NT2/D1 (cell line): ENCODE measurements at regions not wholly inside any gene's neighbourhood (a gene's known extent, or its start where the extent isn't known, plus 50 kb on each side); places are given as distances from the start of the nearest gene placed in this dataset.

Source experiments
- DNase-seq: peaks from one replicate; pipeline ENCODE4 v3.0.0-alpha.2; 2011; ENCODE audit warnings: low read depth, low spot score
- H3K27me3 ChIP-seq: 2 replicates; pipeline ENCODE4 v1.6.0; 2011; ENCODE audit warnings: mild to moderate bottlenecking; ENCODE audit not compliant: insufficient read length, insufficient read depth
- H3K36me3 ChIP-seq: 2 replicates; pipeline ENCODE4 v1.6.1; 2011; ENCODE audit warnings: mild to moderate bottlenecking, low read length, mixed read lengths; ENCODE audit not compliant: insufficient read depth, insufficient read length
- H3K4me1 ChIP-seq: 2 replicates; pipeline ENCODE4 v1.5.1; 2011; ENCODE audit not compliant: insufficient read depth, insufficient read length
- H3K4me3 ChIP-seq: 2 replicates; pipeline ENCODE4 v1.5.1; 2011; ENCODE audit warnings: low read depth; ENCODE audit not compliant: insufficient read length
- H3K9ac ChIP-seq: 2 replicates; pipeline ENCODE4 v1.6.0; 2011; ENCODE audit warnings: low read depth; ENCODE audit not compliant: insufficient read length
- H3K9me3 ChIP-seq: 2 replicates; pipeline ENCODE4 v1.5.1; 2011; ENCODE audit warnings: mild to moderate bottlenecking, low read length; ENCODE audit not compliant: insufficient read depth
- SUZ12 ChIP-seq: IDR thresholded peaks from 2 replicates; pipeline ENCODE4 v1.6.1; 2011; ENCODE audit not compliant: insufficient read length, insufficient read depth; ENCODE audit errors: extremely low read depth
- YY1 ChIP-seq: IDR thresholded peaks from 2 replicates; pipeline ENCODE4 v1.6.1; 2011; ENCODE audit not compliant: insufficient read length, insufficient read depth
- ZNF274 ChIP-seq: IDR thresholded peaks from 2 replicates; pipeline ENCODE4 v1.6.1; 2011; ENCODE audit warnings: mild to moderate bottlenecking, low read depth, low read length

DNA sequence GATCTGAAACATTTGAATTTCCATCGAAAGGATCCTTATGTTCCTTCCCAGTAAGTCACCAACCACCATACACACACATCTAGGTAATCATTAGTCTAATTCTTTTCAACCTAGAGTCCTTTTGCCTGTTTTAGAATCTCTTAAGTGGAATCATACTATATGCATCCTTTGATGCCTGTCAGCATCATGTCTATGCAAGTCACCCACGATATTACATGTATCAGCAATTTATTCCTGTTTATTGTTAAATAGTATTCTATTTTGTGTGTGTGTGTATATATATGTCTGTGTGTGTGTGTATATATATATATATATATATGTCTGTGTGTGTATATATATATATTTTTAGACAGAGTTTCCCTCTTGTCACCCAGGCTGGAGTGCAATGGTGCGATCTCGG is 78.9 kb upstream of the RPH3AL start:
- peaks cover 34% of the 10 kb centered on the region; the same call in 1 of the 2 replicates for H3K9me3 ChIP-seq
- H3K27me3 ChIP-seq = peaks cover 61% of the 10 kb centered on the region
- H3K9ac ChIP-seq = no peak overlapping the region
- no peak for TF ChIP-seq ZNF274
- H3K4me1 ChIP-seq = no peaks in the 10 kb centered on the region
- no peak overlapping the region for H3K4me3 ChIP-seq
- DNase-seq = no peak
- no peaks in the 10 kb centered on the region for H3K36me3 ChIP-seq

DNA sequence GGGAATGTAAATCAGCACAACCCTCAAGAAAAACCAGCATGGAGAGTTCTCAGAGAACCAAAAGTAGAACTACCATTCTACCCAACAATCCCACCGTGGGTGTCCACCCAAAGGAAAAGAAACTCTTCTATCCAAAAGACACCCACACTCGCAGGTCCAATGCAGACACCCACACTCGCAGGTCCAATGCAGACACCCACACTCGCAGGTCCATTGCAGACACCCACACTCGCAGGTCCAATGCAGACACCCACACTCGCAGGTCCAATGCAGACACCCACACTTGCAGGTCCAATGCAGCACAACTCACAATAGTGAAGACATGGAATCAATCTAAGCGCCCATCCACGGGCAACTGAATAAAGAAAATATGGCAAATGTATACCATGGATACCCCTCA is 77.0 kb upstream of the RPH3AL start:
- Histone ChIP-seq H3K9ac (no peak overlapping the region), H3K27me3 (peaks cover 70% of the 10 kb centered on the region), H3K4me3 (no peak overlapping the region), H3K9me3 (peaks cover 22% of the 10 kb centered on the region; the same call in 1 of the 2 replicates), H3K4me1 (no peaks in the 10 kb centered on the region), H3K36me3 (no peaks in the 10 kb centered on the region)
- no peak for DNase-seq
- TF ChIP-seq YY1 (no peak), ZNF274 (no peak), SUZ12 (no peak)

DNA sequence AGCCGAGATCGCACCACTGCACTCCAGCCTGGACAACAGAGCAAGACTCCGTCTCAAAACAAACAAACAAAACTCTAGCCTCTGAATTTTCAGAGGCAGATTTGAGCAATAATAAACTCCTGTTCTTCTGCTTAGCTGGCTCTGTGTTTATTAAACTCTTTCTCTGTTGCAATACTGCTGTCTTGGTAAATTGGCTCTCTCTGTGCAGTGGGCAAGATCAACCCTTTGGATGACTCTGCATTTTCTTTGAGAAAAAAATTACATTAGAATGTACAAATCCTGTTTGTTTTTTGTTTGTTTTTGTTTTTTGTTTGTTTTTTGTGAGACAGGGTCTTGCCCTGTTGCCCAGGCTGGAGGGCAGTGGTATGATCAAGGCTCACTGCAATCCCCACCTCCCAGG is 75.8 kb upstream of the RPH3AL start:
- H3K4me3 ChIP-seq = no peak overlapping the region
- DNase-seq = no peak
- H3K9ac ChIP-seq = no peak overlapping the region
- H3K4me1 ChIP-seq = no peaks in the 10 kb centered on the region
- no peaks in the 10 kb centered on the region for H3K36me3 ChIP-seq
- H3K27me3 ChIP-seq = peaks cover 72% of the 10 kb centered on the region
- no peak for TF ChIP-seq YY1
- no peak for TF ChIP-seq SUZ12
- no peak for TF ChIP-seq ZNF274
- peaks cover 22% of the 10 kb centered on the region; the same call in 1 of the 2 replicates for H3K9me3 ChIP-seq

- no peaks in the 10 kb centered on the region for H3K36me3 ChIP-seq
- H3K9ac ChIP-seq = no peak overlapping the region
- TF ChIP-seq SUZ12 = no peak
- TF ChIP-seq ZNF274 = no peak
- no peak for TF ChIP-seq YY1
- H3K9me3 ChIP-seq = peaks cover 22% of the 10 kb centered on the region; the same call in 1 of the 2 replicates
- no peaks in the 10 kb centered on the region for H3K4me1 ChIP-seq
- peaks cover 70% of the 10 kb centered on the region for H3K27me3 ChIP-seq
- DNase-seq = no peak
- no peak overlapping the region for H3K4me3 ChIP-seq
These were observed 75.3 kb upstream of the RPH3AL start for GRCh38 chr17:427891-428290.

- Histone ChIP-seq H3K4me3 (no peak overlapping the region), H3K4me1 (no peaks in the 10 kb centered on the region), H3K9ac (no peak overlapping the region), H3K36me3 (no peaks in the 10 kb centered on the region), H3K27me3 (peaks cover 72% of the 10 kb centered on the region), H3K9me3 (peaks cover 22% of the 10 kb centered on the region; the same call in 1 of the 2 replicates)
- DNase-seq = peak; percentile 44
- TF ChIP-seq SUZ12 (no peak), ZNF274 (no peak), YY1 (no peak)
These were observed 74.7 kb upstream of the RPH3AL start for GRCh38 chr17:427327-427726.

GRCh38 chr17:422196-422930 is 69.8 kb upstream of the RPH3AL start:
- DNase-seq = no peak
- H3K9ac ChIP-seq = no peak overlapping the region
- H3K36me3 ChIP-seq = no peaks in the 10 kb centered on the region
- TF ChIP-seq SUZ12 (no peak), ZNF274 (no peak), YY1 (no peak)
- no peaks in the 10 kb centered on the region for H3K9me3 ChIP-seq
- no peaks in the 10 kb centered on the region for H3K4me1 ChIP-seq
- H3K27me3 ChIP-seq = peaks cover 38% of the 10 kb centered on the region
- H3K4me3 ChIP-seq = no peak overlapping the region

- no peak overlapping the region for H3K4me3 ChIP-seq
- TF ChIP-seq YY1 (no peak), ZNF274 (no peak), SUZ12 (no peak)
- no peak for DNase-seq
- no peaks in the 10 kb centered on the region for H3K9me3 ChIP-seq
- no peaks in the 10 kb centered on the region for H3K4me1 ChIP-seq
- peaks cover 23% of the 10 kb centered on the region for H3K27me3 ChIP-seq
- no peaks in the 10 kb centered on the region for H3K36me3 ChIP-seq
- H3K9ac ChIP-seq = no peak overlapping the region
These were observed 68.0 kb upstream of the RPH3AL start for GRCh38 chr17:420479-421175.
